GM13976 (cell line): ENCODE measurements at regions not wholly inside any gene's neighbourhood (a gene's known extent, or its start where the extent isn't known, plus 50 kb on each side); places are given as distances from the start of the nearest gene placed in this dataset.

ENCODE experiments used
- DNase-seq: peaks from one replicate; pipeline ENCODE4 v3.0.0; 2012; ENCODE audit warnings: low spot score
- in situ Hi-C: fragments of 300-500 bp; cut with MboI; formaldehyde crosslinking; loops from one replicate; pipeline ENCODE4 v1.12.0; 2022; ENCODE audit warnings: low sequenced_read_pairs, mixed read lengths, inconsistent platforms; ENCODE audit not compliant: unreplicated experiment
- TF ChIP-seq, protein P1 (sequence below): IDR thresholded peaks from 2 replicates; pipeline ENCODE4 v1.5.1; 2012; ENCODE audit warnings: borderline replicate concordance, mild to moderate bottlenecking; ENCODE audit not compliant: insufficient read depth; ENCODE audit errors: extremely low read depth, missing control alignments, control extremely low read depth

DNA sequence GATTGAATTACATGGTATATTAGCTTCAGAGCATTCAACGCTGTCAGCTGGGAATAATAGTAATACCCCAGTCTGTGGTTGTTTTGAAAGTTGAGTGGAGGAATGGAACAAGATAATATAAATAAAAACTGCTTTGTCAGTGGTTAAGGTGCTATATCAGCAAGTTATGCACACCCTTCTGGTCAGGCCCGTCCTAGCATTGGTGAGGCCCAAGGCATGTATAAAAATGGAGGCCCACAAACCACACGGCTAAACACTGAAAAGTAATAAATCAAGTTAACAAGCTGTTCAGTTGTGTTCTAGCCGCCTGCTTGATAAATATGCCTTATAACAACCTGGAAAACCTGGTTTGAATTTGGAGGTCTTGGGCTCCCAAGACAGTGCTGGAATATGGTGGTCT, 77.4 kb downstream of the PSMG1 start:
- in situ Hi-C loops: no loop called here
- DNase-seq: no peak
- TF ChIP-seq, protein P1, sequence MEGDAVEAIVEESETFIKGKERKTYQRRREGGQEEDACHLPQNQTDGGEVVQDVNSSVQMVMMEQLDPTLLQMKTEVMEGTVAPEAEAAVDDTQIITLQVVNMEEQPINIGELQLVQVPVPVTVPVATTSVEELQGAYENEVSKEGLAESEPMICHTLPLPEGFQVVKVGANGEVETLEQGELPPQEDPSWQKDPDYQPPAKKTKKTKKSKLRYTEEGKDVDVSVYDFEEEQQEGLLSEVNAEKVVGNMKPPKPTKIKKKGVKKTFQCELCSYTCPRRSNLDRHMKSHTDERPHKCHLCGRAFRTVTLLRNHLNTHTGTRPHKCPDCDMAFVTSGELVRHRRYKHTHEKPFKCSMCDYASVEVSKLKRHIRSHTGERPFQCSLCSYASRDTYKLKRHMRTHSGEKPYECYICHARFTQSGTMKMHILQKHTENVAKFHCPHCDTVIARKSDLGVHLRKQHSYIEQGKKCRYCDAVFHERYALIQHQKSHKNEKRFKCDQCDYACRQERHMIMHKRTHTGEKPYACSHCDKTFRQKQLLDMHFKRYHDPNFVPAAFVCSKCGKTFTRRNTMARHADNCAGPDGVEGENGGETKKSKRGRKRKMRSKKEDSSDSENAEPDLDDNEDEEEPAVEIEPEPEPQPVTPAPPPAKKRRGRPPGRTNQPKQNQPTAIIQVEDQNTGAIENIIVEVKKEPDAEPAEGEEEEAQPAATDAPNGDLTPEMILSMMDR: no peak

DNA sequence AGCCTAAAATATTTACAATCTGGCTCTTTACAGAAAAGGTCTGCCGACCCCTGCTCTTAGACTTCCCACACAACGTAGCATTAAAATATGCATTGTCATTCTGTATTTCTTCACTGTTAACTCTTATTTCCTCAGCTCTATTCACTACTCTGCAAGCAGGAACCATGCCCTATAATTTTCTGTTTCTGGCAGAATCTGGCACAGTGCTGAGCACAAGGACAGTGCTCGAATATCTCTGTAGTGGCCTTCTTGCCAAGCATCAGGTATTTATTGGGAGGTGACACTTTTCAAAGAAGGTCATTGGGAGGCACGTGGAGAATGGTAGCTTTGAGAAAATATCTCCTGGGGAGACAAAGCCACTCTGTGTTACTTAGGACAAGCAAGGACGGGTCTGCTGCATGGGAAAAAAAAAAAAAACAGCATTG, 77.9 kb downstream of the PSMG1 start:
- DNase-seq: no peak
- in situ Hi-C loops: no loop called here
- TF ChIP-seq, protein P1: no peak

DNA sequence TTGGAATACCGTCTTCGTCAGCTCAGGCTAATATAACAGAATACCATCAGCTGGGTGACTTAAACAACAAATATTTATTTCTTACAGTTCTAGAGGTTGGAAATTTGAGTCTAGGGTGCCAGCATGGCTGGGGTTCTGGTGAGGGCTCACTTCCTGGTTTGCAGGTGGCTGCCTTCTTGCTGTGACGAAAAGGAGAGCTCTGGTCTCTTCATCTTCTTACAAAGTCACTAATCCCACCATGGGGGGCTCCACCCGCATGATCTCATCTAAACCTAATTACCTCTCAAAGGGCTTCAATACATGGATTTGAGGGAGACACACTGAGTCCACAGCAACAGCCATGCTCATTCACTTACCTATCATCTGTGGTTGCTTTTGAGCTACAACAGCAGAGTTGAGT, 78.3 kb downstream of the PSMG1 start:
- in situ Hi-C loops: no loop called here
- no peak for DNase-seq
- TF ChIP-seq, protein P1: no peak

DNA sequence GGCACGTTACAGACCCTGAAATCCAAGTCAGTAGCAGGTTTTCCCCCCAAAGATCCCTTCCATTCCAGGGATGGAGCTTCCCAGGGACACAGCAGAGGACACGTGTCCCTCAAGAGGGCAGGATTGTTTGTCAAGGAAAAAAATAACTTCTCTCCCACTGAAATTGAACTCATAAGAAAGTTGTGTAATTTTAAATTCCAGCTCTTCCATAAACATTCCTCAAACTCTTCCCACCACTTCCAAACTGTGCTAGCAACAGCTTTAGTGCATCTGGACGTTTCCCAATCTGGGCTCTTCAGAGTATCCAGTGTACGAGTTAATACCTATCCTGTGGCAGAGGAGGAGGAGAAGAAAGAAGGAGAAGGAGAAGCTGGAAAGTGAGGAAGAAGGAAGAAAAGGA, 79.6 kb downstream of the PSMG1 start:
- in situ Hi-C loops: no loop called here
- TF ChIP-seq, protein P1: no peak

DNA sequence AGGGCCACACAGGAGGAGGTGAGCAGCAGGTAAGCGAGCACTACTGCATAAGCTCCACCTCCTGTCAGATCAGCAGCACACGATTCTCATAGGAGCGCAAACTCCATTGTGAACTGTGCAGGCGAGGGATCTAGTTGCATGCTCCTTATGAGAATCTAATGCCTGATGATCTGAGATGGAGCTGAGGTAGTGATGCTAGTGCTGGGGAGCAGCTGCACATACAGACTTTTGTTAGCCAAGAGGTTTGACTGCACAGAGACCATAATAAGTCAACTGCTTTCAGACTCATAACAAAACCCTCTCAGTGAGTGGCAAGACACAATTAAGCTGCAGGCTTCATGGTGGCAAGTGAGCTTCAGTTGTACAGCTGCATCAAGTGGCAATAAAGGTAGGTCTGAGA, 83.4 kb downstream of the PSMG1 start:
- no peak for DNase-seq
- TF ChIP-seq, protein P1: no peak
- in situ Hi-C loops: no loop called here

More for the DNA sequence above, 79.6 kb downstream of the PSMG1 start:
- no peak for DNase-seq

DNA sequence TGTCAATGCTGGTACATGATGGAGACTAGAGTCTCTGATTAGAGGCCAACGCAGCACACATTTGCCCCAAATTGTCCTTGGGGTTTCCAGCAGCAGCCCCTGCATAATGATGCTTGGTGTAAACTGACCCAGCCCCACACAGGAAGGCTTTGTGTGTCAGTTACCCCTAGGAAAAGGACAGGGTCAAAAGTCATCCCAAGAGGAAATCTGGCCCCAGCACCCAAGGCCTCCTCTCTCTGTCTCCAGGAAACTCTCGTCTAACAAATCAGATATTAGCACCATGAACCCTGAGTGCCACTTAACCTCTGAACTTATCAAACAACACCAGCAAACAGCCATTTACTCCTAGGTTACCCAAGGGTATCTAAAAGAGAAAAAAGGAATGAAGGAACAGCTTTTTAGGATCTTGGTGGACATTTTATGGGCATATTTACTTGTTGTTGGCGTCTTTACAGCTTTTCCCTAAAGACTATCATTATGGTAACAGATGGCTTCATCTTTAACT, 84.5 kb downstream of the PSMG1 start:
- no peak for DNase-seq
- in situ Hi-C loops: no loop called here
- TF ChIP-seq, protein P1: no peak

DNA sequence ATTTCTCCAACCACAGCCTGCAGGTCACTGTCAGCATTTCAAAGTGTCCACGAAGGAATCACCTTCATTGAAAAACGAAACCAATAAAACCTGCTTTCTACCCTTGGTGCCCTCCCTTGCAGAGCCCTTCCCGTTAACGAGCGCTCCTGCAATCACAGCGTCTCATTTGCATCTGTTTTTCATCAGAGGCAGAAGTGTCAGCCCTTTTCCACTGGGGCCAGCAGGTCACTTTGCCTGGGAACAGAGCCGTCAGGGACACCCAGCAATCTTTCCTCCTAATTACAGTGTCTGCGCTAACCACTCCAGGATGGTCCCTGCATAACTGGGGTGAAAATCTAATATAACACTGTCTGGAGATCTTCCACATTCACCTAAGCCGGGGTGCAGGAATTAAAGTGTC, 85.3 kb downstream of the PSMG1 start:
- DNase-seq: no peak
- TF ChIP-seq, protein P1: no peak
- in situ Hi-C loops: no loop called here
